ENCODE measurements at regions not wholly inside any gene's neighbourhood (a gene's known extent, or its start where the extent isn't known, plus 50 kb on each side); places are given as distances from the start of the nearest gene placed in this dataset.

DNA sequence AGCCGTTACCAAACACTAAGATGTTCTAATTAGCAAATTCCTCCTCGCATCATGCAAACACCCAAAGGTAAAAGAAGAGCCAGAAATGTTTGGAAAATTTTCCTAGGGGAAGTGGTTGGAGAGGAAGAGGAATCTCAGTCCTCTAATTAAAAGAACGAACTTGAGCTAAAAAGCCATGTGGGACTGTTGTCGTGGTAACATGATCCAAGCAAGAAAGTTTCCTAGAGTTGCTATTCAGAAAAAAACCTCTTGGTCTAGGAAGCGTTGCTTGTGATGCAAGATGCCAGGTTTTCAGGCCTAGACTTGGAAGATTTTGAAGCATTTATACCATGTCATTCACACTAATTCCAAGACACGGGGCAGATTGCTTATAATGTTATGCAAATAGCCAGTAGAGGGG lies 106.8 kb upstream of the DOK5 start:
- Histone ChIP-seq H3K27ac (no peak overlapping the region), H3K4me3 (no peak overlapping the region), H3K9me3 (ENCODE audit: low read depth) (no peaks in the 10 kb centered on the region), H3K4me1 (ENCODE audit: low read depth) (no peaks in the 10 kb centered on the region), H3K27me3 (no peaks in the 10 kb centered on the region), H3K36me3 (no peaks in the 10 kb centered on the region)
- TF ChIP-seq, protein P1, sequence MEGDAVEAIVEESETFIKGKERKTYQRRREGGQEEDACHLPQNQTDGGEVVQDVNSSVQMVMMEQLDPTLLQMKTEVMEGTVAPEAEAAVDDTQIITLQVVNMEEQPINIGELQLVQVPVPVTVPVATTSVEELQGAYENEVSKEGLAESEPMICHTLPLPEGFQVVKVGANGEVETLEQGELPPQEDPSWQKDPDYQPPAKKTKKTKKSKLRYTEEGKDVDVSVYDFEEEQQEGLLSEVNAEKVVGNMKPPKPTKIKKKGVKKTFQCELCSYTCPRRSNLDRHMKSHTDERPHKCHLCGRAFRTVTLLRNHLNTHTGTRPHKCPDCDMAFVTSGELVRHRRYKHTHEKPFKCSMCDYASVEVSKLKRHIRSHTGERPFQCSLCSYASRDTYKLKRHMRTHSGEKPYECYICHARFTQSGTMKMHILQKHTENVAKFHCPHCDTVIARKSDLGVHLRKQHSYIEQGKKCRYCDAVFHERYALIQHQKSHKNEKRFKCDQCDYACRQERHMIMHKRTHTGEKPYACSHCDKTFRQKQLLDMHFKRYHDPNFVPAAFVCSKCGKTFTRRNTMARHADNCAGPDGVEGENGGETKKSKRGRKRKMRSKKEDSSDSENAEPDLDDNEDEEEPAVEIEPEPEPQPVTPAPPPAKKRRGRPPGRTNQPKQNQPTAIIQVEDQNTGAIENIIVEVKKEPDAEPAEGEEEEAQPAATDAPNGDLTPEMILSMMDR (IDR thresholded peaks at IDR 0.05; ENCODE audit: low read depth, low read length) = no peak
- DNase-seq (ENCODE audit: low read depth in 1 of 2, low spot score in 1 of 2) = peak in 1 of 2 donors; percentile 25

DNA sequence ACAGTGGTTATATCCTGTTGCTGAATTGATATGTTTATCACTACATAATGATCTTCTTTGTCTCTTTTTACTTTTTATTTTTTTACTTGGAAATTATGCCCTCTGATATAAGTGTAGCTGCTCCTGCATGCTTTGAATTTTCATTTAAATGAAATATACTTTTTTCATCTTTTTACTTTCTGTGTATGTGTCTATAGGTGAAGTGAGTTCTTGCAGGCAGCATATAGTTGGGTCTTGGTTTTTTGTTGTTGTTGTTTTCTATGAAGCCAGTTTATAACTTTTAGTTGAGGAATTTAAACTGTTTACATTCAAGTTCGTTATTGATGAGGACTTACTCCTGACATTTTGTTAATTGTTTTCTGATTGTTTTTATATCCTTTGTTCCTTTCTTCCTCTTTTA lies 103.1 kb upstream of the DOK5 start:
- Histone ChIP-seq H3K27ac (no peak overlapping the region), H3K4me1 (ENCODE audit: low read depth) (no peaks in the 10 kb centered on the region), H3K27me3 (no peaks in the 10 kb centered on the region), H3K4me3 (no peak overlapping the region), H3K9me3 (ENCODE audit: low read depth) (no peaks in the 10 kb centered on the region), H3K36me3 (no peaks in the 10 kb centered on the region)
- no peak for DNase-seq (ENCODE audit: low read depth in 1 of 2, low spot score in 1 of 2)
- TF ChIP-seq, protein P1 (IDR thresholded peaks at IDR 0.05; ENCODE audit: low read depth, low read length) = no peak

DNA sequence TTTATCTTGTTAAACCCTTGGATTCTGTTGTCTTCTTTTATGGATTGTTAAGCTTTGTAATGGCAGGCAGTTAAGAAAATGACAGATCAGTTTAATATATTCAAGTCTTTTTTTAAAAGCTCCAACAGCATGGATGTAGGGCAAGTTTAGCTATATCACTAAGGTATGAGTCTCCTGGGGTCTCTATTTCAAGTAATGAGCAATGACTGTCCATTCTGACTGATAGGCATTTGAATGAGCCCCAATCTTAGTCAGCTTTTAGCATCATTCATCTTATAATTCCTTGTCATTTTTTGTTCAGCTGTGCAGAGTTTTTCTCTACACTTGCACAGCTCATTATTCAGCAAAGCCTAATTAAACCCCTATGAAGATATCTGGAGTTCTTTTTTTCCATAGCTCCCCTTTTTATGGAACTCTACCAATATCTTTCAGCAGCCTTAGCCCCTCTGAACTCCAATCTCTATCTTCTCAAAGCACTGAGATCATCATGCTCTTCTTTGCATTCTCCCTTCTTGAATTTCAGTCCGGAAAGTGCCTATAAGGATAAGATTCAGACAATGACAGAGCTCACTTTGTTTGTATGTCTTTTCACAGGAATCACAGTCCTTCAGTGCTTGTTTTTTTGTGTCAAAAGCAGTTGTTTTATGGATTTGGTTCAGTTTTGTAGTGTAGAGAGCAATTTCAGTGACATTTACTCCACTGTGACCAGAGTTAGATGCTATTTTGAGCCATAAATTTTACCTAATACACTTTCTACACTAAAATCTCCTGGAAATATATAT lies 97.2 kb upstream of the DOK5 start:
- no peaks in the 10 kb centered on the region for H3K9me3 ChIP-seq (ENCODE audit: low read depth)
- TF ChIP-seq, protein P1 (IDR thresholded peaks at IDR 0.05; ENCODE audit: low read depth, low read length) = no peak
- no peaks in the 10 kb centered on the region for H3K27me3 ChIP-seq
- H3K27ac ChIP-seq = no peak overlapping the region
- H3K4me1 ChIP-seq (ENCODE audit: low read depth) = peaks cover 4% of the 10 kb centered on the region
- DNase-seq (ENCODE audit: low read depth in 1 of 2, low spot score in 1 of 2) = no peak
- H3K4me3 ChIP-seq = no peak overlapping the region
- no peaks in the 10 kb centered on the region for H3K36me3 ChIP-seq

DNA sequence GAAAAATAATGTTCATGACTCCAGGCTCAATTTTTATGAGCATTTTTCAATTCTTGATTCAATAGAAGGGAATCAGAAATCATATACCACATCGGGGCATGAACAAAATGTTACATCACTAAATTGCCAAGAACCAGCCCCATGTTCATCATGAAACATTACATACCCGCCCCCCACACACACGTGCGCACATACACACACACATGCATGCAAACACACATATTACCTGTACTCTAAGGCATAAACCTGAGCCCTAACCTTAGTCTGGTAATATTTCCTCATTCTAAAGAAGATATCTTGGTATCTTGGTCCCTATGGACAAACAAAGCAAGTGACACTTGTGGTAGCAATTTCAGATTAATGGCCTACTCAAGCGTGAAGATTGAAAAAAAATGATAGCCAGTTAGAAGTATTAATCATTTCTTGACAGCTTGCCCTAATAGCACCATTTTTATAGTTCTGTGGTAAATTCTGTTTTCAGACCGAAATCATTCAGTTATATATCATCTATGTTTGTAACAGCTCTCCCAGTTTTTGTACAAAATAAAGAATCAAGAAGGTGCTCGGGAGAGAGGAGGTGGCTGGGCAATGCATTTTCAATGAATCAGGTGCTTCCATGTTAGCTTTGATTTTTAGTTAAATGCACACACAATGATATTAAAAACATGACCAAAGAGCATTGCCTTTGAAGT lies 95.4 kb upstream of the DOK5 start:
- no peaks in the 10 kb centered on the region for H3K27me3 ChIP-seq
- H3K27ac ChIP-seq = no peak overlapping the region
- H3K9me3 ChIP-seq (ENCODE audit: low read depth) = no peaks in the 10 kb centered on the region
- no peak overlapping the region for H3K4me3 ChIP-seq
- no peaks in the 10 kb centered on the region for H3K36me3 ChIP-seq
- peaks cover 4% of the 10 kb centered on the region for H3K4me1 ChIP-seq (ENCODE audit: low read depth)
- TF ChIP-seq, protein P1 (IDR thresholded peaks at IDR 0.05; ENCODE audit: low read depth, low read length) = no peak
- DNase-seq (ENCODE audit: low read depth in 1 of 2, low spot score in 1 of 2) = no peak

DNA sequence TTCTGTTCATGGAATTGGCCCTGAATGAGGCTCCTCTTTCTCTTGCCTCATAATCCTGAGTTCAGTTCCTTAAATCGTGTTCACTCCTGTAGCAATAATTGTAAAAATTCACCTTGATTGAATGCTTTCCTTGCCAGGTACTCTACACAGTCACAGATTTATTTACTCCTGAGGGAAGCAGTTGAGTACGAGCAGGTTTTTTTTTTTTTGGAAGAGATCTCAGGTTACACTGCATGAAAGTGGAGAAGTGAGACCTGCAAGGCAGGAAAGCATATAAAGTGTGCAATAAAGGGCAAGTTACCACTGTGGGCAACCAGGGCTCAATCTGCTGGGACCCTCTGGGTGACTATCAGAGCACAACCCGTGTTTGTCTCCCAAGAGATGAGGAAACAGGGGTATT lies 93.0 kb upstream of the DOK5 start:
- no peaks in the 10 kb centered on the region for H3K9me3 ChIP-seq (ENCODE audit: low read depth)
- no peaks in the 10 kb centered on the region for H3K27me3 ChIP-seq
- H3K36me3 ChIP-seq = no peaks in the 10 kb centered on the region
- peak in 1 of 2 donors; percentile 12 for DNase-seq (ENCODE audit: low read depth in 1 of 2, low spot score in 1 of 2)
- no peak overlapping the region for H3K27ac ChIP-seq
- TF ChIP-seq, protein P1 (IDR thresholded peaks at IDR 0.05; ENCODE audit: low read depth, low read length) = no peak
- H3K4me1 ChIP-seq (ENCODE audit: low read depth) = peaks cover 4% of the 10 kb centered on the region
- H3K4me3 ChIP-seq = no peak overlapping the region

Data from cardiac muscle cell (in vitro differentiated cells and primary cell).